ENCODE measurements at regions not wholly inside any gene's neighbourhood (a gene's known extent, or its start where the extent isn't known, plus 50 kb on each side); places are given as distances from the start of the nearest gene placed in this dataset.

DNA sequence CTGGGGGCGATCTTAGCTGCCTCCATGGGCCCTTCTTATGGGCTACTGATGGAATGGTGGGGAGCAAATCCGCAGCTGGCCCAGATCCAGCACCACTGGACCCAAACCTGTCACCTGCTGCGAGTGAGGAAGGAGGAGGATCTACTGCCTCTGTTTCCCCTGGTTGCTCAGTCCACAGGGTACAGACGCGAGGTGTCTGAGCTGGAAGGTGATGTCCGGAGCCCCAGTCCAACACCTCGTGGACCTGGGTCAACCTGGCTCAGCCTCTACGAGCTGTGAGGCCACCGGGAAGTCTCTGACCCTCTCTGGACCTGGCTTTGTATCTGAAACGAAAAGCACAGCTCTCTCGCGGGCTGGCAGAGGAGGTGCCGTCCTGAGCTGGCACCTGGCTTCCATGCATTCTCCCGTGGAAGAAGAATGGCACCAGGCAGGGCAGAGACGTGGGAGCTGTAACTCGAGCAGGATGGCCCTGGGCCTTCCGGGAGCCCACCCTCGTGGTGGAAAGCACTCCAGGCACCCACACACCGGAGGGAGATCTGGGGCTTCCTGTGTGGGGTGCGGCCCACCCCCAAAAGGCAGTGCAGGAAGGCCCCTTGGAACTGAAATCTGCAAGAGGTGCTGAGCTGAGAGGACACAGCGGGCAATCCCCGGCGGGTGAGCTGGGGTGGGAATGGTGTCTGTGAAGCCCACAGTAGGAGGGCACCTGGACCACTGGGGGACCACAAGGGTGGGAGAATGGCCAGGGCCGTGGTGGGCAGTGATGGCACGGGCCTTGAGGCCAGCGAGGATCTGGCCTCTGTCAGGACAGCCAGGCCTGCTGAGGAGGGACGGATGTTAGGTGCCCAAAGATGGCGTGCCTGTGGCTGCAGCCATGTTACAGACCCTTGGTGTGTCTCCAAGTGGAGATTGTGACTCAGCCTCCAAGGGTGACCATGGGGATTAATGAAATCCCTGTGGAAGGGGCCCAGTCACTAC is 133.4 kb downstream of the OLFM1 start:
- DNase-seq (ENCODE audit: low spot score): no peak

GRCh38 chr9:135221576-135221950 is 134.1 kb downstream of the OLFM1 start:
- no peak for DNase-seq (ENCODE audit: low spot score)

DNA sequence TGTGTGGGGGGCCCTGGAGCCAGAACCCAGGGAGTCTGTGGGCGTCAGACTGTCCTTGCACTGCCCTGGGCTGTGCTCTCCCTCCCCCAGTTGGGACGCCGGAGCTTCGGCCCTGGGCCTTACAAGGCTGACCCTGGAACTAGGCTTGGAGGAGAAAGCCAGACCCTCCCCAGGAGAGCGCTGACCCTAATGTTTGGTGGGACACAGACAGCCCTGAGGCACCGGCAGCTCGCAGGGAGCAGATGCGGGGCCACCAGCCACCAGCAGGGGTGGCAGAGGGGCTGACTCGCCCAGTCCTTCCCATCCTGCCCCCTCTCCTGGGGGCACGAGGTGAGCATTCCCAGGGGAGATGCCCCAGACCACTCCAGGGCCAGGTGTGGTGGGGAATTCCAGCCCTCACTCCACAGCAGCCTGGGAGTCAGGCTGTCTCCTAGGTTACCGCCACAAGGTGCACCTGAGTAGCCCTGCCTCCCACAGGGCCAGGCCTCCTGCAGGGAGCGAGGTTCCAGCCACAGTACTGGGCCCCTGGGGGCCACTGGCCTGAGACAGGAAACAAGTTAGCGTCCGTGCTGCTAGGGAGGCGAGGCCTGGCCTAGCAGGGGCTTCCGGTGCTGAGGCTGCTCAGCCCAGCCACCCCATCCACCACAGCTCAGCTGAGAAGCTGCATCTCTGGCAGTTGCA is 134.6 kb downstream of the OLFM1 start:
- no peak for DNase-seq (ENCODE audit: low spot score)

GRCh38 chr9:135222881-135223760 is 135.7 kb downstream of the OLFM1 start:
- no peak for DNase-seq (ENCODE audit: low spot score)

- no peak for DNase-seq (ENCODE audit: low spot score)
These were observed 136.4 kb downstream of the OLFM1 start for GRCh38 chr9:135223831-135224230.

DNA sequence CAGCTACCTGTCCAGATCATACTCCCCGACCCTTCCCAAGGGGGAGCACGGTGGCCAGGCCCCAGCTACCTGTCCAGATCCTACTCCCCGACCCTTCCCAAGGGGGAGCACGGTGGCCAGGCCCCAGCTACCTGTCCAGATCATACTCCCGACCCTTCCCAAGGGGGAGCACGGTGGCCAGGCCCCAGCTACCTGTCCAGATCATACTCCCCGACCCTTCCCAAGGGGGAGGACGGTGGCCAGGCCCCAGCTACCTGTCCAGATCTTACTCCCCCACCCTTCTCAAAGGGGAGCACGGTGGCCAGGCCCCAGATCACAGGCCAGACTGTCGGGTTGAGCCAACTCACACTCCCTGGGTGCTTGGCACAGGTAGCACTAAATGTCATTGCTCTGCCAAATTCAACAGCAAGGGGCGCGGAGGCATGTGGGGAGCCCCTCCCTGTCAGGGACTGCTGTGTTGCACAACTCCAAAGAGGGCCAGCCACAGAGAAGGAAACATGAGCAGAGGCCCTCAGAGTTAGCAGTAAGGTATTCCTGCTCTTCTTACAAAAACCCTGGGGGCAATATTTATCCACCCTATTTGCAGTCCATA is 136.9 kb downstream of the OLFM1 start:
- DNase-seq (ENCODE audit: low spot score): no peak

- no peak for DNase-seq (ENCODE audit: low spot score)
These were observed 137.6 kb downstream of the OLFM1 start for GRCh38 chr9:135224921-135225541.

GRCh38 chr9:135225619-135226228 is 138.3 kb downstream of the OLFM1 start:
- no peak for DNase-seq (ENCODE audit: low spot score)

DNA sequence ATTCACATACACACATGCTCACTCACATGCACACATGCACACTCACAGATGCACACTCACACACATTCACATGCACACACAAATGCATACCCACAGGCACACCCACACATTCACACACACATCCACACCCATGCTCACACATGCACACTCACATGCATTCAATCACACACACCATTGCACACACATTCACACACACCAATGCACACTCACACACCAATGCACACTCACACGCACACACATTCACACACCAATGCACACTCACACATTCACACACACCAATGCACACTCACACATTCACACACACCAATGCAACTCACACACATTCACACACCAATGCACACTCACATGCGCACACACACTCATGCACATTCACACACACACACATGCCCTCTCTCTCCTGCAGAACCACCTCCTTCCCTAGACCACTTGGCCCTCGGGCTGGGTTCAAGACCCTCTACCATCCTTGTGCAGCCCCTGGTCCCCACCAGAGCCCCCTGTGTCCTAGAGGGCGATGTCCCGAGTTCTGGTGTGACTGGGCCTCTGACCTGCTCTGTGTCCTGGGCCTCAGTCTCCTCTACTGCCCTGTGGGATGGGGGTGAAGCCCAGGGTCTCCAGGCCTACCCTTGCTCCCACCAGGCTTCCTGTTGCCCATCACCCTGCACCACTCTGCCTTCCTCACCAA is 139.0 kb downstream of the OLFM1 start:
- no peak for DNase-seq (ENCODE audit: low spot score)

DNA sequence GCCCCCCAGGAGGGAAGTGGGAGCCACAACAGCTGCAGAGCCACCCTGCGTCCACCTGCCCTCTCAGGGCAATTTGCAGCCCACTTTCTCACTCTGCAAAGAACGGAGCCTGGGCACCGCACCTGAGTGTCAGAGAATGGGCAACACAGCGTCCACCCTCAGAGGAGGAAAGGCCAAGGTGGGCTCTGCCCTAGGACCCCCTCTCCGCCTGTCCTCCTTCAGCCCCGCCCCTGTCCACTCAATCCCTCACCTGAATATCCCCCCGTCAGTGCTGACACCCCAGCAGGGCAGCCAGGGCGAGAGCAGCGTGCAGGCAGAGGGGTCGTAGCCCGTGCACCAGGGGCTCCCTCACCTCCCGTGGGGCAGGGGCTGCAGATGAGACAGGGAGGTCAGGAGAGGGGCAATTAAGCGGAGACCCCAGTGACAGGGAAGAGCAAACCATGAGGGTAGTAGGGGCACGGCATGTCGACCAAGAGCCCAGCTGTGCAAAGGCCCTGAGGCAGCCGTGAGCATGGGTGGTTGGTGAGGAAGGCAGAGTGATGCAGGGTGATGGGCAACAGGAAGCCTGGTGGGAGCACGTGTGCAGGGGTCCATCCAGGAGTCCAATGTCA is 140.3 kb downstream of the OLFM1 start:
- no peak for DNase-seq (ENCODE audit: low spot score)

DNA sequence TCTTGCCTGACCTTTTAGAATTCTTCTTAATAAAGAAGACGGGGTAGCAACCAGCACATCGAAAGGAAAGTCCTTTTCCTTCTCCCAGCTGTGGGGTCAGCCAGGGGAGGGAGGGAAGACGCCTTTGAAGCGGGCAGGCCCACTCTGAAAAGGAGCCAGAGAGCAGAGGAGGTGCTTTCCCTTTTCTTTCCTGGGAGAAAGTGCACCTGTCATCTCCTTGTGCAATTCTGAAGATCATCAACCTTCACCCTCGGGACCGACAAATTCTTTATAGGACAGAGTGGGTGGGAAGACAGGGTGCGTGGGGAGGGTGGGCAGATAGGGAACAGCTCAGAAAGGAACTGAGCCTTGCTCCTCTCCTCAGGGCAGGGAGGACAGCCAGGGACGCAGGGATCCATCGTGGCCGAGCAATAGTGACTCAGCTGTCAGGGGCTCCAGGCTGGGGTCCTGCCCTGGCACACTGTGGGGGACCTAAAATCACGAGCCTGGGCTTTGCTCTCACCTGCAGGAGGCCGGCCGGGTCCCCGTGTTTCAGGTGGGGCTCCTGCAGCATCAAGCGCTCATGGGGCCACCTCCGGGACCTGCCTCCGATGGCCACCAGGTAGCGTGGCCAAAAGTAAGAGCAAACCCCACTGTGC is 141.0 kb downstream of the OLFM1 start:
- DNase-seq (ENCODE audit: low spot score): no peak

- no peak for DNase-seq (ENCODE audit: low spot score)
These were observed 141.6 kb downstream of the OLFM1 start for GRCh38 chr9:135228983-135229625.

DNA sequence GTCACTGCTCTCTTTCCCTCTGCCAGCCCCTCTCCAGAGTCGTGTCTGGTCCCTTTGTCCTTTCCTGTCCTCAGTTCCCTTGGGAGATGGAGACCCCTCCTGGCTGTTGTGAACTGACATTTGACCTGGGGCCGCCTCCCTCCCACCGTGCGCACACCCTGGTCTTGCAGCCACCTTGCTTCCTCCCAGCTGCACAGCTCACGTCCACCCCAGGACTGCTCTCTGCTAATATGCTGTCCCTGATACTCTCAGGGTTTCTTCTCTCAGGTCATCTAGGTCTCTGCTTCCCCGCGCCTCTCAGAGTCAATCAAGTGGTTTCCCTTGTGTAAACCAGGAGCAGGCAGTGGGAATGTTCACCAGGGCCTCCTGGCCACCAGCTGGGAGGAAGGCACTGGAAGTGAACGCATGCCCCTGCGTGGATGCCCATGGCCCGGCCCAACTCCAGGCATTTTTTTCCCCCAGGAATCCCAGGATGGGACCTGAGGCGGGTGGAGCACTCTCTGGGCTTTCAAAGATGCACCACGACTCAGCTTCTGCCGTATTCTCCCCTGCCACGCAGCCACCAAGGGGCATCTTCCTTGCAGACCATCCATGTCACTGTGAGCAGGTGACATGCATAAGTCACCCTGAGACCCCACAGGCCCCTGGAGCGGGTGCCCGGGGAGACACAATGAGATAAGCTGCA is 142.4 kb downstream of the OLFM1 start:
- no peak for DNase-seq (ENCODE audit: low spot score)

- no peak for DNase-seq (ENCODE audit: low spot score)
These were observed 142.9 kb downstream of the OLFM1 start for GRCh38 chr9:135230386-135230765.

DNA sequence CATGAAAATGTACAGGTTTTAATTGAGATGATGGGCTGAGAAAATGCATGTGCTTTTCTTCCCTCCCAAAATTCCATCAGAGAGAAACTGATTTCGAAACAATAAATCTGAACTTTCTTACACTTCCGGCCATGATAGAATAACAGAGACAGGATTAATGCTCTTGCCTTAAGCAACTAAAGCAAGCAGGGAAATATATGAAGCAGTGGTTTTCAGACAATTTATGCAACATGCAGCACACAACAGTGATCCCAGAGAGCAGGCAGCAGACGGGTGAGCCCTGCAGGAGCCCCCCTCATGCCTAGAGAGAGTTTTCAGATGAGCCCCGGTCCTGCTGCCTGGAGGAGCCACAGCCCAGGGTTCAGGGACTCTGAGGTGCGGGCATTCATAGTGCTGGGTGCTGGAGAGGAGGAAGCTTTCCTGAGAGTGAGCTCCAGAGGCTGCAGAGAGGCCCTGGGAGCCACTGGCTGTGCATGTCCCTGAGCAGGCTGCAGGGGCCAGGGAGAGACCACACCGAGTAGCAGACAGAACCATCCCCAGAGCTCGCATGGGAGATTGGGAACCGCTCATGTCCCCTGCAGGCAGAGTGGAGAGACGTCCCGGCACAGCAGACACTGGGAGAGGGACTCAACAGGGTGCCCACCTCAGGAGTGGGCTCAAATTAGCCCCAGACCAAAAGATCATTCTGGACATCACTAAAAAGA is 143.5 kb downstream of the OLFM1 start:
- DNase-seq (ENCODE audit: low spot score): no peak

DNA sequence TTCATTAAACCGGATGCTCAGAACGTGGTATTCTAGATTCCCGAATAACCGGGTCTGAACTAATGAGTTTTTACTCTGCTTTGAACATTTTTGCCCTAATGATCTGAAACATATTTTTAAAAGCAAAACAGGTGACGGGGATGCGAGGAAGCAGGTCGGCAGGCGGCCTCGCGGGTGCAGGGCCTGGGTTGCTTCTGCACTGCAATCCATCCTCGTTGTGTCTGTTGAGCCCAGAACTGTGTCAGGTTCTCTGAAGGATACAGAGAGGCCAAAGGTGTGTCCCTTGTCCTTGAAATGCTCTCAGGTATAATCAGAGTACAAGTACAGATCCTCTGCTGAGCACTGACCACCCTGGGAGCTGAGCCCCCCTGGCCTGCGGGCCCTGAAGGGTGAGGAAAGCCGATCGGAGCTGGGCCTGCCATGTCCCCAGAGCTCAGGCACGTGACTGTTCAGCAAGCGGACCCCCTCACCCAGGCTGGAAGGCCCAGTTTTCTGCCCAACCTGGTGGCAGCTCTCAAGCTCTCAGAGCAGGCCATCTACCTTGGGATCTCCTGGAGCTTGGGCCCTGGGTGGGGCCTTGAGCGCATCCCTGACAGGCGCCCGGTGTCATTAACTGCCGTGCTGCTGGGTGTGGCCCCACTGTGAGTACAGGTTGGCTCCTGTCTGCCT is 151.8 kb downstream of the OLFM1 start:
- no peak for DNase-seq (ENCODE audit: low spot score)

- no peak for DNase-seq (ENCODE audit: low spot score)
These were observed 152.3 kb downstream of the OLFM1 start for GRCh38 chr9:135239769-135240141.

Measured in CD4-positive, alpha-beta T cell treated with Interleukin-2 at 100 ng/mL for 4 hours (primary cell).